GM23338 (cell line): ENCODE measurements at regions not wholly inside any gene's neighbourhood (a gene's known extent, or its start where the extent isn't known, plus 50 kb on each side); places are given as distances from the start of the nearest gene placed in this dataset.

Experiments
- CREB1 ChIP-seq: fragments of 250-450 bp; sonication (Bioruptor Pico); IDR thresholded peaks from 2 replicates; pipeline ENCODE4 v1.5.0; 2020; ENCODE audit warnings: low read depth, mild to moderate bottlenecking, moderate library complexity
- EZH2 ChIP-seq: fragments of 200-600 bp; sonication (generic); IDR thresholded peaks from one replicate; pipeline ENCODE4 v1.8.0; 2017; ENCODE audit warnings: antibody characterized with exemption, mild to moderate bottlenecking, low read depth; ENCODE audit not compliant: unreplicated experiment
- EZH2phosphoT487 ChIP-seq: fragments of 200-600 bp; sonication (generic); IDR thresholded peaks from one replicate; pipeline ENCODE4 v1.8.1; 2018; ENCODE audit warnings: antibody characterized with exemption; ENCODE audit not compliant: unreplicated experiment
- JUNB ChIP-seq: IDR thresholded peaks from one replicate; pipeline ENCODE4 v1.6.1; 2016; ENCODE audit warnings: antibody characterized with exemption; ENCODE audit not compliant: unreplicated experiment
- NANOG ChIP-seq: IDR thresholded peaks from 2 replicates; pipeline ENCODE4 v1.6.1; 2016; ENCODE audit warnings: antibody characterized with exemption, borderline replicate concordance
- POLR2AphosphoS5 ChIP-seq: IDR thresholded peaks from 2 replicates; pipeline ENCODE4 v1.6.1; 2016; ENCODE audit warnings: antibody characterized with exemption, low read depth
- STAT1 ChIP-seq: IDR thresholded peaks from one replicate; pipeline ENCODE4 v1.6.1; 2016; ENCODE audit warnings: antibody characterized with exemption; ENCODE audit not compliant: unreplicated experiment
- ZNF114 ChIP-seq: fragments of 250-450 bp; sonication (Bioruptor Pico); IDR thresholded peaks from 2 replicates; pipeline ENCODE4 v1.5.0; 2020; ENCODE audit warnings: mild to moderate bottlenecking, moderate library complexity
- ZNF331 ChIP-seq: fragments of 250-450 bp; sonication (Bioruptor Pico); IDR thresholded peaks from 2 replicates; pipeline ENCODE4 v1.5.0; 2020; ENCODE audit warnings: low read depth, mild to moderate bottlenecking, moderate library complexity
- TF ChIP-seq, protein P1 (sequence below), 2 experiments: fragments of 200-600 bp in 1 of 2; sonication (generic) in 1 of 2; conservative IDR thresholded peaks; 2 replicates each; pipeline versions ENCODE4 v1.5.1 to v1.6.1; 2016 to 2017; ENCODE audit warnings: antibody characterized with exemption in 2 of 2, low read depth in 2 of 2, mild to moderate bottlenecking in 2 of 2, moderate library complexity in 1 of 2
- TF ChIP-seq, protein P2 (sequence below): IDR thresholded peaks from one replicate; pipeline ENCODE4 v1.6.1; 2018; ENCODE audit warnings: antibody characterized with exemption; ENCODE audit not compliant: unreplicated experiment
- TF ChIP-seq, protein P3 (sequence below): IDR thresholded peaks from 2 replicates; pipeline ENCODE4 v1.6.1; 2016; ENCODE audit warnings: antibody characterized with exemption
- TF ChIP-seq, protein P4 (sequence below): fragments of 250-450 bp; sonication (Bioruptor Pico); IDR thresholded peaks from 2 replicates; pipeline ENCODE4 v1.5.0; 2020; ENCODE audit warnings: mild to moderate bottlenecking, moderate library complexity

DNA sequence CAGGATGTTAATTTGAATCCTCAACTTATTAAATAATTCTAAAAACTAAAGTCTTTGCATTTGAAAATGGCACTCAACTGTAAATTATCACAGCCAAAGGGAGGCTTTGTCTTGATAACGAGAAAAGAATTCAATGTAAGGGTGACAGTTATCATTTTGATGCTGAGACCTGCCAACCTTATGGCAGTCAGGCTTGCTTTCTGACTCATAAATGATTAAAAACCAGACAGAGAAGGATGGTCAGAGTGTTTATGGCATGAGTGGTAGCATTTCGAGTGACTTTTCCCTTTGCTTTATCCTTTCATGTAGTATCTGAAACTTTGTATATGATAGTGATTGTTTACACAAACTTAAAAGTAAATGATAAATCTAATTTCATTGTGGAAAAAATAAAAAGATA is 53.9 kb upstream of the EPC2 start:
- TF ChIP-seq, protein P1, sequence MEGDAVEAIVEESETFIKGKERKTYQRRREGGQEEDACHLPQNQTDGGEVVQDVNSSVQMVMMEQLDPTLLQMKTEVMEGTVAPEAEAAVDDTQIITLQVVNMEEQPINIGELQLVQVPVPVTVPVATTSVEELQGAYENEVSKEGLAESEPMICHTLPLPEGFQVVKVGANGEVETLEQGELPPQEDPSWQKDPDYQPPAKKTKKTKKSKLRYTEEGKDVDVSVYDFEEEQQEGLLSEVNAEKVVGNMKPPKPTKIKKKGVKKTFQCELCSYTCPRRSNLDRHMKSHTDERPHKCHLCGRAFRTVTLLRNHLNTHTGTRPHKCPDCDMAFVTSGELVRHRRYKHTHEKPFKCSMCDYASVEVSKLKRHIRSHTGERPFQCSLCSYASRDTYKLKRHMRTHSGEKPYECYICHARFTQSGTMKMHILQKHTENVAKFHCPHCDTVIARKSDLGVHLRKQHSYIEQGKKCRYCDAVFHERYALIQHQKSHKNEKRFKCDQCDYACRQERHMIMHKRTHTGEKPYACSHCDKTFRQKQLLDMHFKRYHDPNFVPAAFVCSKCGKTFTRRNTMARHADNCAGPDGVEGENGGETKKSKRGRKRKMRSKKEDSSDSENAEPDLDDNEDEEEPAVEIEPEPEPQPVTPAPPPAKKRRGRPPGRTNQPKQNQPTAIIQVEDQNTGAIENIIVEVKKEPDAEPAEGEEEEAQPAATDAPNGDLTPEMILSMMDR (conservative IDR thresholded peaks at IDR 0.05; ENCODE audit: low read depth in 2 of 2), result no peak
- TF ChIP-seq EZH2, result no peak
- no peak for TF ChIP-seq POLR2AphosphoS5
- TF ChIP-seq, protein P2, sequence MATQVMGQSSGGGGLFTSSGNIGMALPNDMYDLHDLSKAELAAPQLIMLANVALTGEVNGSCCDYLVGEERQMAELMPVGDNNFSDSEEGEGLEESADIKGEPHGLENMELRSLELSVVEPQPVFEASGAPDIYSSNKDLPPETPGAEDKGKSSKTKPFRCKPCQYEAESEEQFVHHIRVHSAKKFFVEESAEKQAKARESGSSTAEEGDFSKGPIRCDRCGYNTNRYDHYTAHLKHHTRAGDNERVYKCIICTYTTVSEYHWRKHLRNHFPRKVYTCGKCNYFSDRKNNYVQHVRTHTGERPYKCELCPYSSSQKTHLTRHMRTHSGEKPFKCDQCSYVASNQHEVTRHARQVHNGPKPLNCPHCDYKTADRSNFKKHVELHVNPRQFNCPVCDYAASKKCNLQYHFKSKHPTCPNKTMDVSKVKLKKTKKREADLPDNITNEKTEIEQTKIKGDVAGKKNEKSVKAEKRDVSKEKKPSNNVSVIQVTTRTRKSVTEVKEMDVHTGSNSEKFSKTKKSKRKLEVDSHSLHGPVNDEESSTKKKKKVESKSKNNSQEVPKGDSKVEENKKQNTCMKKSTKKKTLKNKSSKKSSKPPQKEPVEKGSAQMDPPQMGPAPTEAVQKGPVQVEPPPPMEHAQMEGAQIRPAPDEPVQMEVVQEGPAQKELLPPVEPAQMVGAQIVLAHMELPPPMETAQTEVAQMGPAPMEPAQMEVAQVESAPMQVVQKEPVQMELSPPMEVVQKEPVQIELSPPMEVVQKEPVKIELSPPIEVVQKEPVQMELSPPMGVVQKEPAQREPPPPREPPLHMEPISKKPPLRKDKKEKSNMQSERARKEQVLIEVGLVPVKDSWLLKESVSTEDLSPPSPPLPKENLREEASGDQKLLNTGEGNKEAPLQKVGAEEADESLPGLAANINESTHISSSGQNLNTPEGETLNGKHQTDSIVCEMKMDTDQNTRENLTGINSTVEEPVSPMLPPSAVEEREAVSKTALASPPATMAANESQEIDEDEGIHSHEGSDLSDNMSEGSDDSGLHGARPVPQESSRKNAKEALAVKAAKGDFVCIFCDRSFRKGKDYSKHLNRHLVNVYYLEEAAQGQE, result no peak
- TF ChIP-seq EZH2phosphoT487, result no peak
- TF ChIP-seq CREB1, result no peak
- TF ChIP-seq ZNF114 (CRISPR knock-in tag), result no peak
- no peak for TF ChIP-seq STAT1
- TF ChIP-seq JUNB, result no peak
- TF ChIP-seq NANOG, result no peak
- TF ChIP-seq, protein P3, sequence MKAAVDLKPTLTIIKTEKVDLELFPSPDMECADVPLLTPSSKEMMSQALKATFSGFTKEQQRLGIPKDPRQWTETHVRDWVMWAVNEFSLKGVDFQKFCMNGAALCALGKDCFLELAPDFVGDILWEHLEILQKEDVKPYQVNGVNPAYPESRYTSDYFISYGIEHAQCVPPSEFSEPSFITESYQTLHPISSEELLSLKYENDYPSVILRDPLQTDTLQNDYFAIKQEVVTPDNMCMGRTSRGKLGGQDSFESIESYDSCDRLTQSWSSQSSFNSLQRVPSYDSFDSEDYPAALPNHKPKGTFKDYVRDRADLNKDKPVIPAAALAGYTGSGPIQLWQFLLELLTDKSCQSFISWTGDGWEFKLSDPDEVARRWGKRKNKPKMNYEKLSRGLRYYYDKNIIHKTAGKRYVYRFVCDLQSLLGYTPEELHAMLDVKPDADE, result no peak
- no peak for TF ChIP-seq ZNF331 (CRISPR knock-in tag)
- TF ChIP-seq, protein P4, sequence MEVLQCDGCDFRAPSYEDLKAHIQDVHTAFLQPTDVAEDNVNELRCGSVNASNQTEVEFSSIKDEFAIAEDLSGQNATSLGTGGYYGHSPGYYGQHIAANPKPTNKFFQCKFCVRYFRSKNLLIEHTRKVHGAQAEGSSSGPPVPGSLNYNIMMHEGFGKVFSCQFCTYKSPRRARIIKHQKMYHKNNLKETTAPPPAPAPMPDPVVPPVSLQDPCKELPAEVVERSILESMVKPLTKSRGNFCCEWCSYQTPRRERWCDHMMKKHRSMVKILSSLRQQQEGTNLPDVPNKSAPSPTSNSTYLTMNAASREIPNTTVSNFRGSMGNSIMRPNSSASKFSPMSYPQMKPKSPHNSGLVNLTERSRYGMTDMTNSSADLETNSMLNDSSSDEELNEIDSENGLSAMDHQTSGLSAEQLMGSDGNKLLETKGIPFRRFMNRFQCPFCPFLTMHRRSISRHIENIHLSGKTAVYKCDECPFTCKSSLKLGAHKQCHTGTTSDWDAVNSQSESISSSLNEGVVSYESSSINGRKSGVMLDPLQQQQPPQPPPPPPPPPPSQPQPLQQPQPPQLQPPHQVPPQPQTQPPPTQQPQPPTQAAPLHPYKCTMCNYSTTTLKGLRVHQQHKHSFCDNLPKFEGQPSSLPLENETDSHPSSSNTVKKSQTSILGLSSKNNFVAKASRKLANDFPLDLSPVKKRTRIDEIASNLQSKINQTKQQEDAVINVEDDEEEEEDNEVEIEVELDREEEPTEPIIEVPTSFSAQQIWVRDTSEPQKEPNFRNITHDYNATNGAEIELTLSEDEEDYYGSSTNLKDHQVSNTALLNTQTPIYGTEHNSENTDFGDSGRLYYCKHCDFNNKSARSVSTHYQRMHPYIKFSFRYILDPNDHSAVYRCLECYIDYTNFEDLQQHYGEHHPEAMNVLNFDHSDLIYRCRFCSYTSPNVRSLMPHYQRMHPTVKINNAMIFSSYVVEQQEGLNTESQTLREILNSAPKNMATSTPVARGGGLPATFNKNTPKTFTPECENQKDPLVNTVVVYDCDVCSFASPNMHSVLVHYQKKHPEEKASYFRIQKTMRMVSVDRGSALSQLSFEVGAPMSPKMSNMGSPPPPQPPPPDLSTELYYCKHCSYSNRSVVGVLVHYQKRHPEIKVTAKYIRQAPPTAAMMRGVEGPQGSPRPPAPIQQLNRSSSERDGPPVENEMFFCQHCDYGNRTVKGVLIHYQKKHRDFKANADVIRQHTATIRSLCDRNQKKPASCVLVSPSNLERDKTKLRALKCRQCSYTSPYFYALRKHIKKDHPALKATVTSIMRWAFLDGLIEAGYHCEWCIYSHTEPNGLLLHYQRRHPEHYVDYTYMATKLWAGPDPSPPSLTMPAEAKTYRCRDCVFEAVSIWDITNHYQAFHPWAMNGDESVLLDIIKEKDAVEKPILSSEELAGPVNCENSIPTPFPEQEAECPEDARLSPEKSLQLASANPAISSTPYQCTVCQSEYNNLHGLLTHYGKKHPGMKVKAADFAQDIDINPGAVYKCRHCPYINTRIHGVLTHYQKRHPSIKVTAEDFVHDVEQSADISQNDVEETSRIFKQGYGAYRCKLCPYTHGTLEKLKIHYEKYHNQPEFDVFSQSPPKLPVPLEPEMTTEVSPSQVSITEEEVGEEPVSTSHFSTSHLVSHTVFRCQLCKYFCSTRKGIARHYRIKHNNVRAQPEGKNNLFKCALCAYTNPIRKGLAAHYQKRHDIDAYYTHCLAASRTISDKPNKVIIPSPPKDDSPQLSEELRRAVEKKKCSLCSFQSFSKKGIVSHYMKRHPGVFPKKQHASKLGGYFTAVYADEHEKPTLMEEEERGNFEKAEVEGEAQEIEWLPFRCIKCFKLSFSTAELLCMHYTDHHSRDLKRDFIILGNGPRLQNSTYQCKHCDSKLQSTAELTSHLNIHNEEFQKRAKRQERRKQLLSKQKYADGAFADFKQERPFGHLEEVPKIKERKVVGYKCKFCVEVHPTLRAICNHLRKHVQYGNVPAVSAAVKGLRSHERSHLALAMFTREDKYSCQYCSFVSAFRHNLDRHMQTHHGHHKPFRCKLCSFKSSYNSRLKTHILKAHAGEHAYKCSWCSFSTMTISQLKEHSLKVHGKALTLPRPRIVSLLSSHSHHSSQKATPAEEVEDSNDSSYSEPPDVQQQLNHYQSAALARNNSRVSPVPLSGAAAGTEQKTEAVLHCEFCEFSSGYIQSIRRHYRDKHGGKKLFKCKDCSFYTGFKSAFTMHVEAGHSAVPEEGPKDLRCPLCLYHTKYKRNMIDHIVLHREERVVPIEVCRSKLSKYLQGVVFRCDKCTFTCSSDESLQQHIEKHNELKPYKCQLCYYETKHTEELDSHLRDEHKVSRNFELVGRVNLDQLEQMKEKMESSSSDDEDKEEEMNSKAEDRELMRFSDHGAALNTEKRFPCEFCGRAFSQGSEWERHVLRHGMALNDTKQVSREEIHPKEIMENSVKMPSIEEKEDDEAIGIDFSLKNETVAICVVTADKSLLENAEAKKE (CRISPR knock-in tag), result no peak
